Keratinocyte (primary cell): ENCODE measurements at regions not wholly inside any gene's neighbourhood (a gene's known extent, or its start where the extent isn't known, plus 50 kb on each side); places are given as distances from the start of the nearest gene placed in this dataset.
"Not testable (repeated sequence)": the region's sequence is repeated elsewhere in the genome, so short reads cannot be mapped to it uniquely, and the experiment has no call there.

Source experiments
- DNase-seq: peaks from one replicate; pipeline ENCODE4 v3.0.0-alpha.2; 2011; ENCODE audit warnings: low read depth, missing footprints, low spot score
- FAIRE-seq: peaks from 2 replicates; lab custom pipeline; 2011; peaks lifted over from hg19 to GRCh38; lab: Jason Lieb, UNC
- H2AFZ ChIP-seq: 2 replicates; pipeline ENCODE4 v1.6.0; 2012; ENCODE audit warnings: low read length, control low read depth, inconsistent platforms; ENCODE audit not compliant: control insufficient read depth
- H3K27ac ChIP-seq: 2 replicates; pipeline ENCODE4 v1.5.1; 2011; ENCODE audit warnings: low read length; ENCODE audit not compliant: control insufficient read depth, insufficient read depth
- H3K27me3 ChIP-seq: 3 replicates; pipeline ENCODE4 v1.6.0; 2011; ENCODE audit warnings: low read length; ENCODE audit not compliant: control insufficient read depth, insufficient read depth; ENCODE audit errors: extremely low read depth
- H3K36me3 ChIP-seq, 2 experiments: 2 replicates in 1 of 2; 3 replicates in 1 of 2; pipeline ENCODE4 v1.5.1; 2011; ENCODE audit warnings: low read length in 2 of 2, mild to moderate bottlenecking in 1 of 2; ENCODE audit not compliant: control insufficient read depth in 2 of 2, insufficient read depth in 2 of 2; ENCODE audit errors: extremely low read depth in 1 of 2
- H3K4me1 ChIP-seq: 3 replicates; pipeline ENCODE4 v1.5.1; 2011; ENCODE audit warnings: low read length; ENCODE audit not compliant: control insufficient read depth, insufficient read depth; ENCODE audit errors: extremely low read depth
- H3K4me2 ChIP-seq: 3 replicates; pipeline ENCODE4 v1.6.0; 2011; ENCODE audit warnings: low read depth, low read length; ENCODE audit not compliant: control insufficient read depth, insufficient read depth; ENCODE audit errors: extremely low read depth
- H3K4me3 ChIP-seq, 3 experiments: fragments of 200-600 bp in 1 of 3; sonication (generic) in 1 of 3; 2 replicates in 2 of 3; 3 replicates in 1 of 3; pipeline ENCODE4 v1.5.1; 2011 to 2016; ENCODE audit warnings: low read length in 3 of 3, mild to moderate bottlenecking in 3 of 3, control low read depth in 2 of 3, inconsistent platforms in 1 of 3, low read depth in 1 of 3, mixed read lengths in 1 of 3, mixed run types in 1 of 3, moderate library complexity in 1 of 3; ENCODE audit not compliant: control insufficient read depth in 2 of 3, insufficient read depth in 2 of 3; ENCODE audit errors: extremely low read depth in 1 of 3
- H3K79me2 ChIP-seq: 2 replicates; pipeline ENCODE4 v1.6.0; 2012; ENCODE audit warnings: low read length; ENCODE audit not compliant: control insufficient read depth, insufficient read depth
- H3K9ac ChIP-seq: 3 replicates; pipeline ENCODE4 v1.6.0; 2011; ENCODE audit warnings: low read length; ENCODE audit not compliant: control insufficient read depth, insufficient read depth; ENCODE audit errors: extremely low read depth
- H3K9me1 ChIP-seq: 3 replicates; pipeline ENCODE4 v1.6.0; 2011; ENCODE audit warnings: low read length; ENCODE audit not compliant: control insufficient read depth, insufficient read depth; ENCODE audit errors: extremely low read depth
- H3K9me3 ChIP-seq: 2 replicates; pipeline ENCODE4 v1.5.1; 2012; ENCODE audit warnings: low read depth, low read length; ENCODE audit not compliant: control insufficient read depth
- H4K20me1 ChIP-seq: 3 replicates; pipeline ENCODE4 v1.6.0; 2011; ENCODE audit warnings: low read length; ENCODE audit not compliant: control insufficient read depth, insufficient read depth; ENCODE audit errors: extremely low read depth
- EZH2 ChIP-seq: IDR thresholded peaks from one replicate; pipeline ENCODE4 v1.6.1; 2012; ENCODE audit warnings: inconsistent platforms, mild to moderate bottlenecking, low read length, moderate library complexity
- dilution Hi-C: fragments of 300-500 bp; cut with MboI; formaldehyde crosslinking; loops from one replicate; pipeline ENCODE4 v1.7.0; 2020; ENCODE audit warnings: low sequenced_read_pairs; ENCODE audit not compliant: extremely low pct_ligation_motif_present
- TF ChIP-seq, protein P1 (sequence below), 3 experiments: IDR thresholded peaks in 1 of 3; conservative IDR thresholded peaks in 1 of 3; optimal IDR thresholded peaks in 1 of 3; 2 replicates in 2 of 3; 3 replicates in 1 of 3; pipeline versions ENCODE3 to v1.5.1; 2011; ENCODE audit warnings: low read length in 3 of 3, mild to moderate bottlenecking in 3 of 3, moderate library complexity in 2 of 3, control low read depth in 1 of 3, inconsistent platforms in 1 of 3; ENCODE audit not compliant: insufficient read depth in 2 of 3; ENCODE audit errors: extremely low read depth in 1 of 3

- Histone ChIP-seq H3K27ac (no peak overlapping the region), H4K20me1 (peaks cover 3% of the 10 kb centered on the region), H3K9me3 (peaks cover 4% of the 10 kb centered on the region), H3K9me1 (no peaks in the 10 kb centered on the region), H3K4me1 (no peaks in the 10 kb centered on the region), H3K27me3 (no peaks in the 10 kb centered on the region), H3K9ac (no peak overlapping the region), H2AFZ (no peak overlapping the region), H3K36me3 (no peaks in the 10 kb centered on the region), H3K4me3 (no peak overlapping the region), H3K4me2 (no peak overlapping the region), H3K79me2 (no peaks in the 10 kb centered on the region)
- DNase-seq (no peak), FAIRE-seq (no peak)
- dilution Hi-C loops = no loop called here
- TF ChIP-seq EZH2 = no peak
- TF ChIP-seq, protein P1, sequence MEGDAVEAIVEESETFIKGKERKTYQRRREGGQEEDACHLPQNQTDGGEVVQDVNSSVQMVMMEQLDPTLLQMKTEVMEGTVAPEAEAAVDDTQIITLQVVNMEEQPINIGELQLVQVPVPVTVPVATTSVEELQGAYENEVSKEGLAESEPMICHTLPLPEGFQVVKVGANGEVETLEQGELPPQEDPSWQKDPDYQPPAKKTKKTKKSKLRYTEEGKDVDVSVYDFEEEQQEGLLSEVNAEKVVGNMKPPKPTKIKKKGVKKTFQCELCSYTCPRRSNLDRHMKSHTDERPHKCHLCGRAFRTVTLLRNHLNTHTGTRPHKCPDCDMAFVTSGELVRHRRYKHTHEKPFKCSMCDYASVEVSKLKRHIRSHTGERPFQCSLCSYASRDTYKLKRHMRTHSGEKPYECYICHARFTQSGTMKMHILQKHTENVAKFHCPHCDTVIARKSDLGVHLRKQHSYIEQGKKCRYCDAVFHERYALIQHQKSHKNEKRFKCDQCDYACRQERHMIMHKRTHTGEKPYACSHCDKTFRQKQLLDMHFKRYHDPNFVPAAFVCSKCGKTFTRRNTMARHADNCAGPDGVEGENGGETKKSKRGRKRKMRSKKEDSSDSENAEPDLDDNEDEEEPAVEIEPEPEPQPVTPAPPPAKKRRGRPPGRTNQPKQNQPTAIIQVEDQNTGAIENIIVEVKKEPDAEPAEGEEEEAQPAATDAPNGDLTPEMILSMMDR (optimal IDR thresholded peaks at IDR 0.05 in 1 of 3, IDR thresholded peaks at IDR 0.05 in 1 of 3, conservative IDR thresholded peaks at IDR 0.05 in 1 of 3; ENCODE audit: extremely low read depth in 1 of 3, insufficient read depth in 2 of 3, low read length in 3 of 3) = no peak
These were observed 151.7 kb upstream of the HDDC2 start for GRCh38 chr6:125453516-125453915.

DNA sequence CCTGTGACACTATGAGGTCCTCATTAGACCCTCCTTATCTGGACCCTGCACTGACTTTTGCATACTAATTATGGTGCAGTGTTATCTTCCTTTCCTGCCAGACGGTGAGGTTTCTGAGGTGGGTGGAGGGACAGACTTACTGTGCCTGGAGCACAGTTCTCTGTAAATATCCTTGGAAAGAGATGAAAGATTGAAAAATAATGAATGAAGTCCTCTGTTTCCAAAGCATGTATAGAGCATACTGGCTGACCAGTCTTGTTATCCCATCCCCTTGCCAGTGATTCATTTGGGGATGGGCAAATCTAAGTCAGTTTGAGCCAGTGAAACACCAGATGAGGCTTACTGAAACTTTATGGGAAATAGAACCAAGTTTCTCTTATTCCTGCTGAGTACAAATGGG is 152.6 kb upstream of the HDDC2 start:
- no peaks in the 10 kb centered on the region for H3K9me1 ChIP-seq
- no peak overlapping the region for H2AFZ ChIP-seq
- TF ChIP-seq, protein P1 (optimal IDR thresholded peaks at IDR 0.05 in 1 of 3, IDR thresholded peaks at IDR 0.05 in 1 of 3, conservative IDR thresholded peaks at IDR 0.05 in 1 of 3; ENCODE audit: extremely low read depth in 1 of 3, insufficient read depth in 2 of 3, low read length in 3 of 3) = no peak
- H4K20me1 ChIP-seq = peaks cover 3% of the 10 kb centered on the region
- H3K36me3 ChIP-seq = no peaks in the 10 kb centered on the region
- H3K27ac ChIP-seq = no peak overlapping the region
- no peak overlapping the region for H3K4me2 ChIP-seq
- H3K9me3 ChIP-seq = peaks cover 4% of the 10 kb centered on the region
- no peaks in the 10 kb centered on the region for H3K79me2 ChIP-seq
- DNase-seq (no peak), FAIRE-seq (no peak)
- no peak overlapping the region for H3K9ac ChIP-seq
- H3K4me3 ChIP-seq = no peak overlapping the region
- dilution Hi-C loops = no loop called here
- H3K27me3 ChIP-seq = no peaks in the 10 kb centered on the region
- no peaks in the 10 kb centered on the region for H3K4me1 ChIP-seq

GRCh38 chr6:125458493-125458892 is 156.7 kb upstream of the HDDC2 start:
- H3K9me1 ChIP-seq, H3K27ac ChIP-seq, dilution Hi-C loops, H3K9me3 ChIP-seq, H2AFZ ChIP-seq, H3K4me2 ChIP-seq, DNase-seq, H3K79me2 ChIP-seq, H3K27me3 ChIP-seq, H3K36me3 ChIP-seq, H4K20me1 ChIP-seq, FAIRE-seq, H3K4me1 ChIP-seq, H3K4me3 ChIP-seq, H3K9ac ChIP-seq: not testable (repeated sequence)

DNA sequence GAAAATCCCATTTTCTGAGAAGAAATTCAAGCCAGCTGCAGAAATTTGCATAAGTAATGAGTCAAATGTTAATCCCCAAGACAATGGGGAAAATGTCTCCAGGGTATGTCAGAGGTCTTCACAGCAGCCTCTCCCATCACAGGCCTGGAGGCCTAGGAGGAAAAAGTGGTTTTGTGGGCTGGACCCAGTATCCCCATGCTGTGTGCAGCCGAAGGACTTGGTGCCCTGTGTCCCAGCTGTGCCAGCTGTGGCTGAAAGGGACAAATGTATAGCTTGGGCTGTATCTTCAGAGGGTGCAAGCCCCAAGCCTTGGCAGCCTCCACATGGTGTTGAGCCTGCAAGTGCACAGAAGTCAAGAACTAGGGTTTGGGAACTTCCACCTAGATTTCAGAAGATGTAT is 163.6 kb upstream of the HDDC2 start:
- H3K9me1 ChIP-seq, FAIRE-seq, H3K9me3 ChIP-seq, H3K4me3 ChIP-seq, H3K27me3 ChIP-seq, H3K36me3 ChIP-seq, H2AFZ ChIP-seq, H3K79me2 ChIP-seq, H4K20me1 ChIP-seq, DNase-seq, H3K27ac ChIP-seq, H3K4me1 ChIP-seq, dilution Hi-C loops, H3K4me2 ChIP-seq, H3K9ac ChIP-seq: not testable (repeated sequence)
